Brain microvascular endothelial cell (primary cell): ENCODE measurements at regions not wholly inside any gene's neighbourhood (a gene's known extent, or its start where the extent isn't known, plus 50 kb on each side); places are given as distances from the start of the nearest gene placed in this dataset.

ENCODE experiments used
- DNase-seq: peaks from one replicate; pipeline ENCODE4 v3.0.0-alpha.2; 2020
- H3K27ac ChIP-seq: fragments of 250-450 bp; sonication (Bioruptor Pico); 2 replicates; pipeline ENCODE4 v1.5.1; 2020; ENCODE audit warnings: mild to moderate bottlenecking, moderate library complexity
- H3K27me3 ChIP-seq: fragments of 250-450 bp; sonication (Bioruptor Pico); replicated peaks from 2 replicates; pipeline ENCODE4 v1.5.1; 2020; ENCODE audit warnings: mild to moderate bottlenecking
- H3K36me3 ChIP-seq: fragments of 250-450 bp; sonication (Bioruptor Pico); replicated peaks from 2 replicates; pipeline ENCODE4 v1.5.1; 2020; ENCODE audit warnings: mild to moderate bottlenecking
- H3K4me3 ChIP-seq: 2 replicates; pipeline ENCODE4 v1.5.1; 2011; ENCODE audit warnings: low read depth, mild to moderate bottlenecking, control low read depth, low read length, moderate library complexity
- CTCF ChIP-seq: IDR thresholded peaks from 2 replicates; pipeline ENCODE4 v1.5.1; 2011; ENCODE audit warnings: low read depth, mild to moderate bottlenecking, moderate library complexity, low read length, control low read depth, inconsistent platforms; ENCODE audit errors: missing control alignments
- in situ Hi-C: cut with HindIII; loops from 2 replicates; pipeline ENCODE4 v1.10.0; 2017; ENCODE audit warnings: low sequenced_read_pairs, low pct_ligation_motif_present

GRCh38 chr12:16437926-16438325 lies 90.5 kb downstream of the MGST1 start:
- no peak for DNase-seq
- Histone ChIP-seq H3K27me3 (no peaks in the 10 kb centered on the region), H3K36me3 (no peaks in the 10 kb centered on the region), H3K4me3 (no peak overlapping the region), H3K27ac (no peak overlapping the region)
- TF ChIP-seq CTCF: no peak
- in situ Hi-C loops: no loop called here

- no peak overlapping the region for H3K4me3 ChIP-seq
- no peak for DNase-seq
- H3K36me3 ChIP-seq: no peaks in the 10 kb centered on the region
- no peaks in the 10 kb centered on the region for H3K27me3 ChIP-seq
- TF ChIP-seq CTCF: no peak
- H3K27ac ChIP-seq: no peak overlapping the region
- in situ Hi-C loops: no loop called here
Measured at GRCh38 chr12:16449459-16449858, 102.0 kb downstream of the MGST1 start.

- in situ Hi-C loops: no loop called here
- Histone ChIP-seq H3K27me3 (no peaks in the 10 kb centered on the region), H3K36me3 (no peaks in the 10 kb centered on the region), H3K27ac (no peak overlapping the region), H3K4me3 (no peak overlapping the region)
- no peak for DNase-seq
- TF ChIP-seq CTCF: no peak
Measured at GRCh38 chr12:16453319-16453718, 105.9 kb downstream of the MGST1 start.

- Histone ChIP-seq H3K4me3 (no peak overlapping the region), H3K36me3 (no peaks in the 10 kb centered on the region), H3K27ac (no peak overlapping the region), H3K27me3 (no peaks in the 10 kb centered on the region)
- in situ Hi-C loops: no loop called here
- no peak for TF ChIP-seq CTCF
- DNase-seq: no peak
Measured at GRCh38 chr12:16454481-16454880, 107.0 kb downstream of the MGST1 start.

- in situ Hi-C loops: no loop called here
- no peaks in the 10 kb centered on the region for H3K27me3 ChIP-seq
- DNase-seq: no peak
- H3K4me3 ChIP-seq: no peak overlapping the region
- H3K27ac ChIP-seq: no peak overlapping the region
- no peak for TF ChIP-seq CTCF
- no peaks in the 10 kb centered on the region for H3K36me3 ChIP-seq
Measured at GRCh38 chr12:16458521-16459078, 111.2 kb downstream of the MGST1 start.

- TF ChIP-seq CTCF: no peak
- in situ Hi-C loops: no loop called here
- H3K27me3 ChIP-seq: no peaks in the 10 kb centered on the region
- H3K36me3 ChIP-seq: no peaks in the 10 kb centered on the region
- no peak overlapping the region for H3K27ac ChIP-seq
- no peak overlapping the region for H3K4me3 ChIP-seq
- DNase-seq: no peak
Measured at GRCh38 chr12:16467272-16467671, 119.8 kb downstream of the MGST1 start.
